ENCODE measurements at regions not wholly inside any gene's neighbourhood (a gene's known extent, or its start where the extent isn't known, plus 50 kb on each side); places are given as distances from the start of the nearest gene placed in this dataset.
A peak's percentile ranks its signal among the peaks of the same experiment; 100 is the strongest.
"Not testable (repeated sequence)": the region's sequence is repeated elsewhere in the genome, so short reads cannot be mapped to it uniquely, and the experiment has no call there.

DNA sequence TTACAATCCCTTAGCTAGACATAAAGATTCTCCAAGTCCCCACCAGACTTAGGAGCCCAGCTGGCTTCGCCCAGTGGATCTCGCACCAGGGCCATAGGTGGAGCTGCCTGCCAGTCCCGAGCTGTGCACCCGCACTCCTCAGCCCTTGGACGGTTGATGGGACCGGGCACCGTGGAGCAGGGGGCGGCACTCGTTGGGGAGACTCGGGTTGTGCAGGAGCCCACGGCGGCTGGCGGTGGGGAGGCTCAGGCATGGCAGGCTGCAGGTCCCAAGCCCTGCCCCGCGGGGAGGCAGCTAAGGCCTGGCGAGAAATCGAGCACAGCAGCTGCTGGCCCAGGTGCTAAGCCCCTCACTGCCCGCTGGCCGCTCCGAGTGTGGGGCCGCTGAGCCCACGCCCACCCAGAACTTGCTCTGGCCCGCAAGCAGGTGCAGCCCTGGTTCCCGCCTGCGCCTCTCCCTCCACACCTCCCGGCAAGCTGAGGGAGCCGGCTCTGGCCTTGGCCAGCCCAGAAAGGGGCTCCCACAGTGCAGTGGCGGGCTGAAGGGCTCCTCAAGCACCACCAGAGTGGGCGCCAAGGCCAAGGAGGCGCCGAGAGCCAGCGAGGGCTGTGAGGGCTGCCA lies 275.0 kb upstream of the PDE3A start:
- not testable (repeated sequence) for DNase-seq

DNA sequence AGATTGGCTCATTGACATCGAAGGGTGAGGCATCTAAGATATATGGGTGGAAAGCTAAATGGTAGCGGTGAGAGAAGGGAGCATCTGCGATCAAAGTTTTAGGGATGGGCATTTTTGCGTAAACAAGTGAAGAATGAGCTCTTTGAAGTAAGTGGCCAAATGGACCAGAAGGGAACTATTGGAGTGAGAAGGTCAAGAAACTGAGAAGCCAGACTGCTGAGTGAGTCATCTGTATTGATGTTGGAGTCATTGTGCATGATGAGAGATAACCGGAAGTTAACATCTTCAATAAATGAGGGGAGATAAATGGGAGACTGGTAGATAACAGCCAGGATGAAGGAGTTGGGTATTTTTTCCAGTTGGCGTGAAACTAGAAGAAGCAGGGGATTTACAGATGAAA lies 271.9 kb upstream of the PDE3A start:
- no peak for DNase-seq

- peak; percentile 26 for DNase-seq
These were observed 270.7 kb upstream of the PDE3A start for GRCh38 chr12:20097626-20098025.

DNA sequence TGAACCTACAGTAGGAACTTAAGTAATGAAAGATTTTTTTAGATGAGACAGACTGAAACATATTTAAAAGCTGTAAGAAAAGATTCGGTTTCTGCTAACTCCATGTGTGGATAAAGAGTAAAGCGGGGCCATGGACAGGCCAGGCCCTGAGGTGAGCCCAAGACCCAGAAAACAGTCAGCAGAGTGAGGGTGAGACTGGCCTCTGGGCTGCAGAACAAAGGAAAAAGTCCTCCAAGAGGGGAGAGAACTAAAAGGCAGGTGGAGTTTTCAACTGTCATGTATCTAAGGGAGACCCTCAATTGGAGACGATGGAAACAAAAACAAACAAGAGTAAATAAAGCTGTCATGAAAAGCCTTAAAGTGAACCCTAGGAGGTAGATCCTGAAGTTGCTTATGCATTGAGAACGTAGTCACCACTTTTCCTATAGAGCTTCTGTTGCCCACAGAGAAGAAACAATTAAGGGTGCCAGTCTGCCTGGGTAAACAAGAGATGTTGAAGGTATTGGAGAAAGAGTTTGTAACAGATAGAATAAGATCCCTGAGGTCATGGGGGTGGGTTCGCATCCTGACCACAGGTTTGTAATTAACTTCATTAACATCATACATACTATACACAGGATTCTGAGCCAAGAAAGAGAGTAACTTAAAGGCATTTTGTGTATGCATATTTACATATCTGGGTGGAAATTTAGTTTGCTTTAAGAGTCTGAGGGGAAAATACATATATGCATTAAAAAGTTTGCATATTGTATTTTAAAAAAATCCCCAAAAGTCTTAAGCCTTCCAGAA lies 268.7 kb upstream of the PDE3A start:
- no peak for DNase-seq

DNA sequence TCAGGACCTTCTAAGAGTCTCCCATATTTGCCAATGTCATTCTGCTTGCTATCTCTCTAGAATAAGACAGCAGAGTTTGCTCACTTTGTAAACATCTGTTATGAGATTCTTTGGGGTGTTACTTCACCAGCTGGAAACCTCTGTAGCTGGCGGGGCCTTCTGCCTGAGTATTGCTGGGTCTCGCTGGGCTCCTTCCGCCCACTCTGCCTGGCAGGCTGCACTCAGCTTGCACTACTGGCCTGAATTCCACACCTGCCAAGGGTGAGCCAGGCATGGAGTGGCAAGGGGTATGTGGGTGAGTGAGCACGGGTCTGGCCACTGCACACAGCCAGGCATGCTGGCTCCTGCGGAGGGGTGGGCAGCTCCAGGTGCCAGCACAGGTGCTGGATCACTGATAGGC lies 267.3 kb upstream of the PDE3A start:
- no peak for DNase-seq

- no peak for DNase-seq
These were observed 262.4 kb upstream of the PDE3A start for GRCh38 chr12:20105943-20106342.

DNA sequence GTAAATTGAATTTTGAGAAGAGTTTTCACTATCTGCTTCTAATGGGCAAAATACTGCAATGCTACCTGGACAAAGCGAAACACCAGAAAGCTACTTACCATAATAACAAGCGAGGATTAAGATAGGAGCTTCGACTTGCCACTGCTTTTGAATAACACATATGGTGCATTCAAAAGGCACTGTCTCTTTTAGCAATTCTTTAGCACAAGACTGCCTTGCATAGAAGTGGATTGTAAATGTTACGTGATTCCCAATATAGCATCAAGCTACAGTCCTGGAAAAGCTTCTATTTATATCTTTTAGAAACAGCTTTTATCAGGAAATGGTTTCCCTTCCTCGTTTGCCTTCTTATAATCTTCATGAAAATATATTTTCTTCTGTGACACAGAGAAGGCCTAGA lies 258.7 kb upstream of the PDE3A start:
- DNase-seq, result no peak

GRCh38 chr12:20115371-20115770 lies 253.0 kb upstream of the PDE3A start:
- not testable (repeated sequence) for DNase-seq

- DNase-seq, result no peak
These were observed 248.5 kb upstream of the PDE3A start for GRCh38 chr12:20119596-20120402.

DNA sequence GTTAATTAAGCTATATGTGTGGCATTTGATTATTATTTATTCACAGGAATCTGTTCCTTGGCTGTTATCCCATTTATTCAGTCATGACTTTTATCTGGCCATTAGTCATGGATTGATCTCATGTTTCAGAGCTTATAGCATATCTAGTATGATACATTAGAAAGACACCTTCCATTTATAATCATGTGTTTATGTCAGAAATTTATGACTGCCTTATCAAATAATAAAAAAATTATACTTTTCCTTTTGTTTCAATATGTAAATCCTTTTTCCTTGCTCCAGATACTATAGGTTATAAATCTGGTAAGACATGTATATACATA lies 248.0 kb upstream of the PDE3A start:
- no peak for DNase-seq

DNA sequence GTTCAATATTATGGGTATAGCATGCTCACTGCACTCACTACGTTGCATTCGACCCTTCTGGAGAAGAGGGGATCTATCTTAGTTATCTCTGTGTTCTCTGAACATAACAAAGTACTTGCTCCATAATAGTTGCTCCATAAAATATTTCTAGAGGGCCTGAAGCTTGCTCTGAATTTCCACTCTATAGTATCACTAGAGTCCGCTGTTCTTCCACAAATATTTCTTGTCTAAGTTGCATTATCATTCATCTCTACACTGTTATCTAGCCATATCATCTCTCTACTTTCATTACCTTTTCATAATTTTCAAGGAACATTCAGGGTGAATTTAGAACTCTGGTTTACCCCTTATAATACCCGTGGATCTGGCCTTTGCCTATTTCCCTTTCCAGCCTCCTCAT lies 246.1 kb upstream of the PDE3A start:
- no peak for DNase-seq

GRCh38 chr12:20123465-20123864 lies 244.9 kb upstream of the PDE3A start:
- DNase-seq, result no peak

DNA sequence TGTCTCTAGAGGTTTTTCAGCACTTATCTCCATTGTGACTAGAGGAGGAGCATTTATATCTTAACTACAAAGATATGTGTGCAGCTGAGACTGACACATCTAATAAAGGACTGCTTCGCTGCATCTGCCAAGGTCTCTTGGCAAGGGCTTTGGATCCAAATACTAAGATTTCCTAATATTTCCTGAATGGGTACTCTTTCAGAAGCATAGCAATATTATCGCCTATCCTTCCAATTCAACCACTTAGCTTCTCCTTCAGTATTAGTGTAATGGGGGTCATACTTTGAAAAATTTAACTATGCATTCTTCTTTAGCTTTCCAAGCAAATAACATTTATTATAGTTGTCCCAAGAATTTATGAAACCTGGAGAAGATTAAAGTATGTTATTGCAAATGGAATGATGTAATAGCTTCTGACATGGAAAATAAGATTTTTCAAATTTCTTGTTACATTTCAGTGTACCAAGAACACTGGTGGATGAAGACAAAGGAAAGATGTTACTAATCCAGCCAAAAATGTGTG lies 243.0 kb upstream of the PDE3A start:
- DNase-seq, result no peak

- DNase-seq, result no peak
These were observed 241.7 kb upstream of the PDE3A start for GRCh38 chr12:20126601-20127000.

DNA sequence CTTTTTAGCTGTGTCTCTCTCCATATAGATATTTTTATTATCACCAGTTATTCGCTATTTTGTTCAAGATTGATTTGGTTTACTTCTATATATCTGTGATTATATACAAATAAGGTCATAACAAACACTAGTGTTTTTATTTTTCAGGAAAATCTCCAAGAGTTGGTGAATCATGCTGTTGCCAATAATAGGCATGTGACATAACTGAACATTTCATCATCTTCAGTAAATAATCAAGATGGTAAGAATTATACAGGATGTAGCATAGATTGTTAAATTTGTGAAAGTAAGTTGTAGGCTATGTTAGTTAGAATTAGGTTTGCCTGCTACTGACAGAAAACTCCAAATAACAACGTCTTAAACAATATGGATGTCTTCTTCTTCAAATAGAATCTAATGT lies 240.9 kb upstream of the PDE3A start:
- no peak for DNase-seq

GRCh38 chr12:20128928-20129327 lies 239.4 kb upstream of the PDE3A start:
- no peak for DNase-seq

DNA sequence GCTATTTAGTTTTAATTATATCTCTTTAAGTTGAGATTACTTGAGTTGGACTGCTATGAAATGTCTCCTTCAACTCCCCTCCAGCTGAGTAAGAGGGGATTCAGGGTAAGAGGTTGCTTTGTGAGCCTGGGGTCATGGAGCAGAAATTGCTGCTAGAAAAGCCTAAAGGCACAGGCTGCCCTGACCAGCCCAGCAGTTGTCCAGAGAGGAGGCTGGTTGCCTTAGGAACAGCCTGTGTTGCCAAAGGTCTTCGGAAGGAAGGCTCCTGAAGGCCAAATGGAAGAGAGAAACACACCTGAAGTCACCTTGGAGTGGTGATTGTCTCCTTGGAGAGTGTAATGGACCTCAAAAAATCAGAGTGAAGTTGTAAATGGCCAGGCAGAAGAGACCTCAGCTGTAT lies 235.5 kb upstream of the PDE3A start:
- no peak for DNase-seq

- DNase-seq, result no peak
These were observed 233.7 kb upstream of the PDE3A start for GRCh38 chr12:20134652-20135051.

GRCh38 chr12:20140751-20141150 lies 227.6 kb upstream of the PDE3A start:
- no peak for DNase-seq

- no peak for DNase-seq
These were observed 226.0 kb upstream of the PDE3A start for GRCh38 chr12:20142316-20142715.

GRCh38 chr12:20142956-20143355 lies 225.4 kb upstream of the PDE3A start:
- DNase-seq, result no peak

DNA sequence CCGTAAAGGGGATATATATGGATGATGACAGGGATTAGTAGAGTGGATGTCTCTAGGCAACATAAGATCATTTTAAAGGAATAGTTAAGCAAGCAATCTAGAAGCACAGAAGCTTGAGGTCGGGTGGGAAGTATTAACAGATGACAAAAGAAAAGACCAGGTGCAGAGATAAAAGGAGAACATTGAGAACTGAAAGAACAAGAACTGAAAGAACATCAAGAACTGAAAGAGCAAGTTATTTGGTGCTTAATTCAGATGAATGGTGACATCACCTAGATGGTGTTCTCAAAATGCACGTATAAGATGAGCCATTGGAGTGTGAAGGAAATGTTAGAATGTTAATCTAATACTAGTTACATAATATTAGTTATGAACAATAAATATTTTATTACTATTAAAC lies 224.0 kb upstream of the PDE3A start:
- DNase-seq, result no peak

DNA sequence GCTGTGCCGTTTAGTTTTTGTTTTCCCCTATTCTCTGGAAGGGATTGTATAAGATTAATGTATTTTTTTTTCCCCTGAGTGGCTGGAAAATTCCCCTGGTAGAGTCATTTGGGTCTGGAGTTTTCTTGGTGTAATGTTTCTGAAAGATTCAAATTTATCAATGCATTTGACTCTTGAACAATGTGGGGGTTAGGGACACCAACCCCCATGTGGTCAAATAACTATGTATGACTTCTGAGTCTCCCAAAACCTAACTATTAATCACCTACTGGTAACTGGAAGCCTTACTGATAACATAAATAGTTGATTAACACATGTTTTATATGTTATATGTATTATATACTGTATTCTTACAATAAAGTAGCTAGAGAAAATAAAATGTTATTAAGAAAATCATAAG lies 220.1 kb upstream of the PDE3A start:
- DNase-seq, result no peak

Data from hindlimb muscle (tissue), 1 donor.